GM21360 (cell line): ENCODE measurements at regions not wholly inside any gene's neighbourhood (a gene's known extent, or its start where the extent isn't known, plus 50 kb on each side); places are given as distances from the start of the nearest gene placed in this dataset.

Experiments used
- ATAC-seq: cut with Tn5 transposase; IDR thresholded peaks from one replicate; pipeline ENCODE4 v1.9.1; 2021; ENCODE audit warnings: mild to moderate bottlenecking, moderate library complexity; ENCODE audit not compliant: unreplicated experiment

GRCh38 chr17:56737421-56738161, 96.1 kb downstream of the C17orf67 start:
- ATAC-seq, result no peak

GRCh38 chr17:56739376-56739775, 94.3 kb downstream of the C17orf67 start:
- ATAC-seq, result no peak

- ATAC-seq, result no peak
Measured at GRCh38 chr17:56739776-56740175, 93.9 kb downstream of the C17orf67 start.

- ATAC-seq, result no peak
Measured at GRCh38 chr17:56740481-56740880, 93.2 kb downstream of the C17orf67 start.
